SU-DHL-6 (cell line): ENCODE measurements at regions not wholly inside any gene's neighbourhood (a gene's known extent, or its start where the extent isn't known, plus 50 kb on each side); places are given as distances from the start of the nearest gene placed in this dataset.

Experiments
- EZH2phosphoT487 ChIP-seq: fragments of 200-600 bp; sonication (generic), shearing (Covaris generic); conservative IDR thresholded peaks from 2 replicates; pipeline ENCODE4 v1.6.1; 2018; ENCODE audit warnings: mild to moderate bottlenecking, antibody characterized with exemption, low read length, moderate library complexity, mixed read lengths
- TF ChIP-seq, protein P1 (sequence below): fragments of 200-600 bp; sonication (generic); IDR thresholded peaks from one replicate; pipeline ENCODE4 v1.5.1; 2017; ENCODE audit warnings: antibody characterized with exemption, mild to moderate bottlenecking, low read length, moderate library complexity; ENCODE audit not compliant: insufficient read depth, poor library complexity, severe bottlenecking

DNA sequence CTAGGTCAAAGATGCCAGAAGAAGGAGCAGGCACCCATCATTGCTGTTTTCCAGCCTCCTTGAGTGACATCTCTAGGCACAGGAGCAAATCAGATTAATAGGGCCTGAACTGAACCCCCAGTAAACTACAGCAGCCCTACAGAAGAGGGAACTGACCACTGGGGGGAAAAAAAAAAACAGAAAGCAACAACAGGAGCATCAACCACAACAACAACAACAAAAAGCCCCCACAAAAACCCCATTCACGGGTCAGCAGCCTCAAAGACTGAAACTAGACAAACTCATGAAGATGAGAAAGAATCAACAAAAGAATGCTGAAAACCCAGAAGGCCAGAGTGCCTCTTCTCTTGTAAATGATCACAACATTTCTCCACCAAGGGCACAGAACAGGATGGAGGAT lies 537.4 kb upstream of the BTBD3 start:
- TF ChIP-seq, protein P1, sequence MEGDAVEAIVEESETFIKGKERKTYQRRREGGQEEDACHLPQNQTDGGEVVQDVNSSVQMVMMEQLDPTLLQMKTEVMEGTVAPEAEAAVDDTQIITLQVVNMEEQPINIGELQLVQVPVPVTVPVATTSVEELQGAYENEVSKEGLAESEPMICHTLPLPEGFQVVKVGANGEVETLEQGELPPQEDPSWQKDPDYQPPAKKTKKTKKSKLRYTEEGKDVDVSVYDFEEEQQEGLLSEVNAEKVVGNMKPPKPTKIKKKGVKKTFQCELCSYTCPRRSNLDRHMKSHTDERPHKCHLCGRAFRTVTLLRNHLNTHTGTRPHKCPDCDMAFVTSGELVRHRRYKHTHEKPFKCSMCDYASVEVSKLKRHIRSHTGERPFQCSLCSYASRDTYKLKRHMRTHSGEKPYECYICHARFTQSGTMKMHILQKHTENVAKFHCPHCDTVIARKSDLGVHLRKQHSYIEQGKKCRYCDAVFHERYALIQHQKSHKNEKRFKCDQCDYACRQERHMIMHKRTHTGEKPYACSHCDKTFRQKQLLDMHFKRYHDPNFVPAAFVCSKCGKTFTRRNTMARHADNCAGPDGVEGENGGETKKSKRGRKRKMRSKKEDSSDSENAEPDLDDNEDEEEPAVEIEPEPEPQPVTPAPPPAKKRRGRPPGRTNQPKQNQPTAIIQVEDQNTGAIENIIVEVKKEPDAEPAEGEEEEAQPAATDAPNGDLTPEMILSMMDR = no peak
- no peak for TF ChIP-seq EZH2phosphoT487
